ENCODE measurements at regions not wholly inside any gene's neighbourhood (a gene's known extent, or its start where the extent isn't known, plus 50 kb on each side); places are given as distances from the start of the nearest gene placed in this dataset.
A peak's percentile ranks its signal among the peaks of the same experiment; 100 is the strongest.

- Mint-ChIP-seq H3K27me3 (ENCODE audit: low read depth) (peaks cover 37% of the 10 kb centered on the region), H3K4me3 (no peak overlapping the region), H3K9me3 (no peaks in the 10 kb centered on the region), H3K4me1 (ENCODE audit: low read depth) (peaks cover 9% of the 10 kb centered on the region), H3K27ac (no peak overlapping the region), H3K36me3 (ENCODE audit: insufficient read depth in 2 of 2) (no peaks in the 10 kb centered on the region)
- no peak for DNase-seq
- ATAC-seq (replicated peaks in 1 of 2), result no peak
Measured at GRCh38 chr13:97131447-97131846, 90.7 kb upstream of the MBNL2 start.

GRCh38 chr13:97133554-97133953, 88.6 kb upstream of the MBNL2 start:
- ATAC-seq (replicated peaks in 1 of 2), result no peak
- Mint-ChIP-seq H3K36me3 (ENCODE audit: insufficient read depth in 2 of 2) (no peaks in the 10 kb centered on the region), H3K4me3 (no peak overlapping the region), H3K27me3 (ENCODE audit: low read depth) (peaks cover 32% of the 10 kb centered on the region), H3K27ac (no peak overlapping the region), H3K9me3 (no peaks in the 10 kb centered on the region), H3K4me1 (ENCODE audit: low read depth) (no peaks in the 10 kb centered on the region)
- DNase-seq, result no peak

- no peak overlapping the region for H3K27ac Mint-ChIP-seq
- no peaks in the 10 kb centered on the region for H3K36me3 Mint-ChIP-seq (ENCODE audit: insufficient read depth in 2 of 2)
- H3K9me3 Mint-ChIP-seq, result no peaks in the 10 kb centered on the region
- ATAC-seq (replicated peaks in 1 of 2) (no peak), DNase-seq (no peak)
- no peaks in the 10 kb centered on the region for H3K4me1 Mint-ChIP-seq (ENCODE audit: low read depth)
- H3K27me3 Mint-ChIP-seq (ENCODE audit: low read depth), result peaks cover 28% of the 10 kb centered on the region
- no peak overlapping the region for H3K4me3 Mint-ChIP-seq
Measured at GRCh38 chr13:97133955-97134354, 88.2 kb upstream of the MBNL2 start.

- H3K4me3 Mint-ChIP-seq, result no peak overlapping the region
- H3K36me3 Mint-ChIP-seq (ENCODE audit: insufficient read depth in 2 of 2), result no peaks in the 10 kb centered on the region
- H3K27ac Mint-ChIP-seq, result no peak overlapping the region
- ATAC-seq (replicated peaks in 1 of 2) (no peak), DNase-seq (no peak)
- H3K4me1 Mint-ChIP-seq (ENCODE audit: low read depth), result no peaks in the 10 kb centered on the region
- no peaks in the 10 kb centered on the region for H3K9me3 Mint-ChIP-seq
- H3K27me3 Mint-ChIP-seq (ENCODE audit: low read depth), result peaks cover 26% of the 10 kb centered on the region
Measured at GRCh38 chr13:97134364-97135095, 87.6 kb upstream of the MBNL2 start.

GRCh38 chr13:97135883-97136282, 86.2 kb upstream of the MBNL2 start:
- Mint-ChIP-seq H3K27ac (no peak overlapping the region), H3K36me3 (ENCODE audit: insufficient read depth in 2 of 2) (no peaks in the 10 kb centered on the region), H3K4me3 (no peak overlapping the region)

GRCh38 chr13:97136418-97136817, 85.7 kb upstream of the MBNL2 start:
- ATAC-seq (replicated peaks in 1 of 2), result no peak
- Mint-ChIP-seq H3K9me3 (no peaks in the 10 kb centered on the region), H3K36me3 (ENCODE audit: insufficient read depth in 2 of 2) (no peaks in the 10 kb centered on the region), H3K4me3 (no peak overlapping the region), H3K27ac (no peak overlapping the region), H3K4me1 (ENCODE audit: low read depth) (peaks cover 2% of the 10 kb centered on the region), H3K27me3 (ENCODE audit: low read depth) (peaks cover 40% of the 10 kb centered on the region)
- DNase-seq, result no peak

More at GRCh38 chr13:97135883-97136282, 86.2 kb upstream of the MBNL2 start:
- Mint-ChIP-seq H3K27me3 (ENCODE audit: low read depth) (peaks cover 38% of the 10 kb centered on the region), H3K9me3 (no peaks in the 10 kb centered on the region), H3K4me1 (ENCODE audit: low read depth) (no peaks in the 10 kb centered on the region)
- DNase-seq, result no peak
- no peak for ATAC-seq (replicated peaks in 1 of 2)

DNA sequence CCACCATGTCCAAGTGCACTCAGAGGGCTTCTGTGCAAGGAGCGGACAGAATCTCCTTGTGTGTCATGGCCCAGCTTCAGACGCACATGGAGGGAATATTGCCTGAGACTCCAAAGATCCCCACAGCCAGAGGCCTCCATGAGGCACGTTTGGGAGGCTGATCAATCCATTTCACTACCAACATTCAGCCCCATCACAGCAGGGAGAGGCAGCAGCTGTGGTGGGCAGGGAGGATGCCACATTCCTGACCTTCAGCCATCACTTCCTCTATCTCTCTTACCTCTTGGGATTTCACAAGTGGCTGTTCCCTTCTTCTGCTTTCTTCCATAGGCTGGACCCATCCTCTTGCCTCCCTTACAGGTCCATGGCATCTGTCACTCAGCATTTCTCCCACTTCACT, 82.4 kb upstream of the MBNL2 start:
- DNase-seq, result no peak
- no peak overlapping the region for H3K4me3 Mint-ChIP-seq
- peaks cover 8% of the 10 kb centered on the region for H3K4me1 Mint-ChIP-seq (ENCODE audit: low read depth)
- ATAC-seq (replicated peaks in 1 of 2), result no peak
- peaks cover 43% of the 10 kb centered on the region for H3K27me3 Mint-ChIP-seq (ENCODE audit: low read depth)
- H3K9me3 Mint-ChIP-seq, result no peaks in the 10 kb centered on the region
- H3K36me3 Mint-ChIP-seq (ENCODE audit: insufficient read depth in 2 of 2), result no peaks in the 10 kb centered on the region
- H3K27ac Mint-ChIP-seq, result no peak overlapping the region

GRCh38 chr13:97140131-97140530, 82.0 kb upstream of the MBNL2 start:
- Mint-ChIP-seq H3K4me1 (ENCODE audit: low read depth) (peaks cover 8% of the 10 kb centered on the region), H3K36me3 (ENCODE audit: insufficient read depth in 2 of 2) (no peaks in the 10 kb centered on the region), H3K27me3 (ENCODE audit: low read depth) (peaks cover 47% of the 10 kb centered on the region), H3K27ac (no peak overlapping the region), H3K9me3 (no peaks in the 10 kb centered on the region), H3K4me3 (no peak overlapping the region)
- no peak for ATAC-seq (replicated peaks in 1 of 2)
- no peak for DNase-seq

DNA sequence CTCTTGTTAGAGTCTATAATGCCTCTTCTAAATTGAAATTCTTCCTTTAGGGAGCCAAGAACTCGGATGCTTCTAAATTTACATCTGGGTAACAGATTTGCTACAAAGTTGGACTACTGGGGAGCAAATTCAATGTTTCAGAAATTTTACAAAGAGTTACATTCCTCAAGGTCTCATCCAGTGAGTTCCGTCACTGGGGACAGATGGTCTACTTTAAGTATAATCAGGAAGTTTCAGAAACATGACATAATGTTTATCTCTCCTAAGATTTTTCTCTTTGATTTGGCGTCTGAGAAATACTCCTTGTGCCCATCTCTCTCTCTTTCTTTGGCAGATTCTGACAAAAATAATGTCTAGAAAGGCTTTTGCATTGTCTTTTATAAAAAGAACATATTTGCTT, 81.5 kb upstream of the MBNL2 start:
- Mint-ChIP-seq H3K27me3 (ENCODE audit: low read depth) (peaks cover 49% of the 10 kb centered on the region), H3K36me3 (ENCODE audit: insufficient read depth in 2 of 2) (no peaks in the 10 kb centered on the region), H3K27ac (no peak overlapping the region), H3K4me1 (ENCODE audit: low read depth) (peaks cover 8% of the 10 kb centered on the region), H3K4me3 (no peak overlapping the region), H3K9me3 (no peaks in the 10 kb centered on the region)
- no peak for ATAC-seq (replicated peaks in 1 of 2)
- DNase-seq, result no peak

DNA sequence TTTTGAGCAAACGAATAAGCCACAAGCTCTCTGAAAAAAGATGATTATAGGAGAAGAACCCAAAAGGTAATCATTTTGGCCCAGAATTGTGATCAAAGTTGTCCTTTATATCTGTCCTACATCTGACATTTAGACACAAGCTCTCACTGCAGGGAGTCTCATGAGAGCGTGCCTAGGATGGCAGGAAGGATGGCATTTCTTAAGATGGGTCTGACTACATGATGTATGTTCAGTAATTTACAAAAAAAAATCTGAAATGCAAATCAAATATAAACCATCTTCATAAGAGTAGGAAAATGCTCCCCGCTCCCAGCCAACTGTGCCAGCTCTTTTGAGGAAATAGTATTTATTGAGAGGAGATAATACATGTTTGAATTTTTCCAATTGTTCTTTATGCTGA, 81.0 kb upstream of the MBNL2 start:
- no peak for DNase-seq
- no peak overlapping the region for H3K27ac Mint-ChIP-seq
- no peaks in the 10 kb centered on the region for H3K36me3 Mint-ChIP-seq (ENCODE audit: insufficient read depth in 2 of 2)
- peaks cover 46% of the 10 kb centered on the region for H3K27me3 Mint-ChIP-seq (ENCODE audit: low read depth)
- no peak overlapping the region for H3K4me3 Mint-ChIP-seq
- no peaks in the 10 kb centered on the region for H3K9me3 Mint-ChIP-seq
- no peak for ATAC-seq (replicated peaks in 1 of 2)
- peaks cover 8% of the 10 kb centered on the region for H3K4me1 Mint-ChIP-seq (ENCODE audit: low read depth)

DNA sequence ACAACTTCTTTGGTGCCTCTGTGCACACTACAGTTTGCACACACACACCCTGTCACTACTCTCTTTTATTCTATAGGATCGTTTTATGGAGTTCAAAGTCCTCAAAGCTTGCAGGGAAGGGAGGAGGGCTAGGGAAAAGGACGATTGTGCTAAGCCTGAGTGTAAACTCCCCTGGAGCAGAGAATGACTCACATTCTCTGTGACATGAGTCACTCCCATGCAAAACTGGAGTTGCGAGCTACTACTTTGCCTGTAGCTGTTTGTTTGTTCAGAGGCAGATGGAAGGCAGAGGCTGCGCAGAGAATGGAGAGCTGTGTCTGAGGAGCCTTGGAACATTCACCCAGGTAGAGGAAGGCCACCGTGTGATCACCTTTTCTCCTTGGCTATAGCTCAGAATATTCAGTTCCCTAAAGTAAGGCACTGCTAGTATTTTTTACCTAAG, 80.5 kb upstream of the MBNL2 start:
- DNase-seq (peak; percentile 35 to 37), ATAC-seq (replicated peaks in 1 of 2) (peak; percentile 99 to 100)
- Mint-ChIP-seq H3K4me1 (ENCODE audit: low read depth) (peaks cover 8% of the 10 kb centered on the region), H3K9me3 (no peaks in the 10 kb centered on the region), H3K4me3 (peak overlapping the region; percentile 4 to 55), H3K36me3 (ENCODE audit: insufficient read depth in 2 of 2) (no peaks in the 10 kb centered on the region), H3K27me3 (ENCODE audit: low read depth) (peaks cover 41% of the 10 kb centered on the region), H3K27ac (no peak overlapping the region)

- ATAC-seq (replicated peaks in 1 of 2) (no peak), DNase-seq (no peak)
- Mint-ChIP-seq H3K36me3 (ENCODE audit: insufficient read depth in 2 of 2) (no peaks in the 10 kb centered on the region), H3K27me3 (ENCODE audit: low read depth) (peaks cover 41% of the 10 kb centered on the region), H3K9me3 (no peaks in the 10 kb centered on the region), H3K4me3 (peak overlapping the region; percentile 7 to 33), H3K4me1 (ENCODE audit: low read depth) (peaks cover 8% of the 10 kb centered on the region), H3K27ac (no peak overlapping the region)
Measured at GRCh38 chr13:97142452-97142851, 79.7 kb upstream of the MBNL2 start.

DNA sequence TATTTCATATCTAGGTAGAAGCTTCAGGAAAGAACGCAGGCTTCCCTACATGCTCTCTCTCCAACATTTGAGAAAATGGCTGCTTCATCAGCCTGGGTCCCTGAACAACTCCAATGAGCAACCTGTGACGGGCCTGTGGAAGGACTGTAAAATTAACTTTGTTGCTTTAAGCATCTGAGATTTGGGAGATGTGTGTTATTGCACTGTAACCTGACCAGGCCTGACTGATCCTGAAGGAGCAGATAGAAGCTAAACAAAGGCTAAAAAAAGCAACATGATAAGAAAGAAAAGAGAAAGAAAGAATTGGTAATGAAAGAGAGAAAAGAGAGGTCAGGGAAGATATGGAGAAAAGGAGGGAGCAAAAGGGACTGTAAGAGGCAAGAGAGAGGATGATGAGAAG, 77.1 kb upstream of the MBNL2 start:
- H3K27me3 Mint-ChIP-seq (ENCODE audit: low read depth), result peaks cover 42% of the 10 kb centered on the region
- no peaks in the 10 kb centered on the region for H3K36me3 Mint-ChIP-seq (ENCODE audit: insufficient read depth in 2 of 2)
- no peaks in the 10 kb centered on the region for H3K9me3 Mint-ChIP-seq
- DNase-seq, result no peak
- ATAC-seq (replicated peaks in 1 of 2), result no peak
- no peak overlapping the region for H3K27ac Mint-ChIP-seq
- no peak overlapping the region for H3K4me3 Mint-ChIP-seq
- peaks cover 8% of the 10 kb centered on the region for H3K4me1 Mint-ChIP-seq (ENCODE audit: low read depth)

DNA sequence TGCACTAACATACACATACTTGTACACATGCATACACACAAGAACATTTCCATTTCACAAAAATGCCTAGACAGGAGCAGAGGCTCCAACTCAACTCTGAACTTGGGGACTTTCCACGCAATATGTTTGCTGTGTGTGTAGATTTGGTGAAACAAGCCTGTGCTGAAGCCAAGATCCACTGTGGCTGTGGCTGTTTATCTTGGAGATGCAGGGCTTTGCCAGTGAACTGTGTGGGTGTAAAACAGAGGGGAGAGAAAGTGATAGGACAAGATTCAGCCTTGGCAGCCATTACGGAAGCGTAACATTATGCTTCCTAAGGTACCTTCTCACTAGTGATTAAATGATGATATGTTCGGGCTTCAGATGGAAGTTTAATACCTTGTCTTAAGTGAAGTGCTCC, 73.2 kb upstream of the MBNL2 start:
- Mint-ChIP-seq H3K9me3 (no peaks in the 10 kb centered on the region), H3K27ac (no peak overlapping the region), H3K4me3 (no peak overlapping the region), H3K36me3 (ENCODE audit: insufficient read depth in 2 of 2) (no peaks in the 10 kb centered on the region), H3K4me1 (ENCODE audit: low read depth) (no peaks in the 10 kb centered on the region), H3K27me3 (ENCODE audit: low read depth) (peaks cover 14% of the 10 kb centered on the region)
- ATAC-seq (replicated peaks in 1 of 2) (no peak), DNase-seq (no peak)

Data from activated T-cell treated with anti-CD3 and anti-CD28 coated beads, Interleukin-2, amount 50 U/mL, for 72 hours (primary cell).